PC-3 (cell line): ENCODE measurements at regions not wholly inside any gene's neighbourhood (a gene's known extent, or its start where the extent isn't known, plus 50 kb on each side); places are given as distances from the start of the nearest gene placed in this dataset.

ENCODE experiments used
- EZH2 ChIP-seq: fragments of 300-600 bp; sonication (generic); IDR thresholded peaks from one replicate; pipeline ENCODE4 v1.6.1; 2017; ENCODE audit warnings: antibody characterized with exemption, mild to moderate bottlenecking, low read length; ENCODE audit not compliant: unreplicated experiment
- EZH2phosphoT487 ChIP-seq: fragments of 300-600 bp; sonication (generic); IDR thresholded peaks from 2 replicates; pipeline ENCODE4 v1.6.1; 2018; ENCODE audit warnings: mild to moderate bottlenecking, antibody characterized with exemption, low read length, borderline replicate concordance
- TF ChIP-seq, protein P1 (sequence below): fragments of 300-600 bp; sonication (generic); conservative IDR thresholded peaks from 2 replicates; pipeline ENCODE4 v1.5.1; 2017; ENCODE audit warnings: antibody characterized with exemption, low read depth, mild to moderate bottlenecking, low read length

DNA sequence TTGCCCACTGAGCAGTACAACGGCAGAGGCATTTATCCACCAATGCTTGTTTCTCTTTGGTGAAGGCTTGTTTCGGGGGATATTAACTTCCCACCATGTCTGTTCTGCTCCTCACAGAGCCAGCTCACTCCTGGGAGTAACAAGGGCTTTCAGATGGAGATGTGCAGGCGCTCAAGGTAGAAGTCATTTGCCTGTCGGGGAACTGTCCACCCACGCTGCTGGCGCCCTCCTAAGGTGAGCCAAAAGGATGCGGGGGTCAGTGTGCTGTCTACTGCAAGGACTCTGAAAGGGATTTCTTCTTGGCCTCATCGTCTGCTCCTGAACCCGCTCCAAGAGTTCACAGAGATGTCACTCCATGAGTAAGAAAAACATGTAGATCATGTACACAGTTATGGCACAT lies 57.0 kb upstream of the CYRIA start:
- TF ChIP-seq, protein P1, sequence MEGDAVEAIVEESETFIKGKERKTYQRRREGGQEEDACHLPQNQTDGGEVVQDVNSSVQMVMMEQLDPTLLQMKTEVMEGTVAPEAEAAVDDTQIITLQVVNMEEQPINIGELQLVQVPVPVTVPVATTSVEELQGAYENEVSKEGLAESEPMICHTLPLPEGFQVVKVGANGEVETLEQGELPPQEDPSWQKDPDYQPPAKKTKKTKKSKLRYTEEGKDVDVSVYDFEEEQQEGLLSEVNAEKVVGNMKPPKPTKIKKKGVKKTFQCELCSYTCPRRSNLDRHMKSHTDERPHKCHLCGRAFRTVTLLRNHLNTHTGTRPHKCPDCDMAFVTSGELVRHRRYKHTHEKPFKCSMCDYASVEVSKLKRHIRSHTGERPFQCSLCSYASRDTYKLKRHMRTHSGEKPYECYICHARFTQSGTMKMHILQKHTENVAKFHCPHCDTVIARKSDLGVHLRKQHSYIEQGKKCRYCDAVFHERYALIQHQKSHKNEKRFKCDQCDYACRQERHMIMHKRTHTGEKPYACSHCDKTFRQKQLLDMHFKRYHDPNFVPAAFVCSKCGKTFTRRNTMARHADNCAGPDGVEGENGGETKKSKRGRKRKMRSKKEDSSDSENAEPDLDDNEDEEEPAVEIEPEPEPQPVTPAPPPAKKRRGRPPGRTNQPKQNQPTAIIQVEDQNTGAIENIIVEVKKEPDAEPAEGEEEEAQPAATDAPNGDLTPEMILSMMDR = no peak
- no peak for TF ChIP-seq EZH2phosphoT487
- no peak for TF ChIP-seq EZH2
